ENCODE measurements at regions not wholly inside any gene's neighbourhood (a gene's known extent, or its start where the extent isn't known, plus 50 kb on each side); places are given as distances from the start of the nearest gene placed in this dataset.

DNA sequence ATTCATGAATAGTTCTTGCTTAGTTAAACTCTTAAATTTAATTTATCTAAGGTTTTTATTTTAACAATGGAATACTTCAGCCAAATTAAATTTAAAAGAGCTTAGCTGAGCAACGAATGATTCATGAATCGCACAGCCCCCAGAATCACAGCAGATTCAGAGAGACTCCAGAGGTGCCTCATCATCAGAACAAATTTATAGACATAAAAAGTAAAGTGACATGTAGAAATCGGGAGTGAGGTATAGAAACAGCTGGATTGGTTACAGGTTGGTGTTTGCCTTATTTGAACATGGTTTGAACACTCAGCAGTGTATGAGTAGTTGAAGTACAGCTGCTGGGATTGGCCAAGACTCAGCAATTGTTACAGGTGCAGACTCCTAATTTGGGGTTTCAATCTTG, 132.7 kb upstream of the MAP3K4 start:
- Mint-ChIP-seq H3K27me3 (no peaks in the 10 kb centered on the region), H3K9me3 (ENCODE audit: low read depth) (no peaks in the 10 kb centered on the region), H3K4me1 (ENCODE audit: low read depth) (no peaks in the 10 kb centered on the region), H3K27ac (no peak overlapping the region), H3K4me3 (ENCODE audit: low read depth) (no peak overlapping the region), H3K36me3 (ENCODE audit: insufficient read depth) (no peaks in the 10 kb centered on the region)
- DNase-seq (ENCODE audit: low spot score, unreplicated experiment): no peak
- no peak for TF ChIP-seq CTCF (IDR thresholded peaks at IDR 0.05; ENCODE audit: unreplicated experiment)

- H3K27me3 Mint-ChIP-seq: no peaks in the 10 kb centered on the region
- DNase-seq (ENCODE audit: low spot score, unreplicated experiment): no peak
- H3K4me3 Mint-ChIP-seq (ENCODE audit: low read depth): no peak overlapping the region
- H3K9me3 Mint-ChIP-seq (ENCODE audit: low read depth): no peaks in the 10 kb centered on the region
- H3K4me1 Mint-ChIP-seq (ENCODE audit: low read depth): no peaks in the 10 kb centered on the region
- no peaks in the 10 kb centered on the region for H3K36me3 Mint-ChIP-seq (ENCODE audit: insufficient read depth)
- TF ChIP-seq CTCF (IDR thresholded peaks at IDR 0.05; ENCODE audit: unreplicated experiment): no peak
- H3K27ac Mint-ChIP-seq: no peak overlapping the region
Observed at GRCh38 chr6:160859822-160860221, 131.7 kb upstream of the MAP3K4 start.

GRCh38 chr6:160861824-160862223, 129.7 kb upstream of the MAP3K4 start:
- Mint-ChIP-seq H3K4me3 (ENCODE audit: low read depth) (no peak overlapping the region), H3K27ac (no peak overlapping the region), H3K4me1 (ENCODE audit: low read depth) (no peaks in the 10 kb centered on the region), H3K36me3 (ENCODE audit: insufficient read depth) (no peaks in the 10 kb centered on the region), H3K9me3 (ENCODE audit: low read depth) (no peaks in the 10 kb centered on the region), H3K27me3 (no peaks in the 10 kb centered on the region)
- DNase-seq (ENCODE audit: low spot score, unreplicated experiment): no peak
- TF ChIP-seq CTCF (IDR thresholded peaks at IDR 0.05; ENCODE audit: unreplicated experiment): no peak

GRCh38 chr6:160863782-160864181, 127.8 kb upstream of the MAP3K4 start:
- no peak for DNase-seq (ENCODE audit: low spot score, unreplicated experiment)
- Mint-ChIP-seq H3K27me3 (no peaks in the 10 kb centered on the region), H3K4me1 (ENCODE audit: low read depth) (no peaks in the 10 kb centered on the region), H3K36me3 (ENCODE audit: insufficient read depth) (no peaks in the 10 kb centered on the region), H3K9me3 (ENCODE audit: low read depth) (peaks cover 6% of the 10 kb centered on the region), H3K4me3 (ENCODE audit: low read depth) (no peak overlapping the region), H3K27ac (no peak overlapping the region)
- no peak for TF ChIP-seq CTCF (IDR thresholded peaks at IDR 0.05; ENCODE audit: unreplicated experiment)

DNA sequence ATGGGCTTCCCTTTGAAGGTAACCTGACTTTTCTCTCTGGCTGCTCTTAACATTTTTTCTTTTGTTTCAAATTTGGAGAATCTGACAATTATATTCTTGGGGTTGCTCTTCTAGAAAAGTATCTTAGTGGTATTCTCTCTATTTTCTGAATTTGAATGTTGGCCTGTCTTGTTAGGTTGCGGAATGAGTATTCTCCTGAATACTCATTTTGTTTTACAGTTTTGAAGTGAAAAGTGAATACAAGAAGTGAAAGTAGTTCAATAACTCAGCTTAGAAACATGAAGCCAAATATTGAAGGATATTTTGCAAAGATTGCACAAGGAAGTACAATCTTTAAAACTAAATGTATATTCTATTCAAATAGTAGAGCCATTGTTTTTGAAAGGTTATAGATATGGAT, 120.2 kb upstream of the MAP3K4 start:
- no peak overlapping the region for H3K27ac Mint-ChIP-seq
- H3K27me3 Mint-ChIP-seq: no peaks in the 10 kb centered on the region
- H3K4me1 Mint-ChIP-seq (ENCODE audit: low read depth): peaks cover 5% of the 10 kb centered on the region
- H3K9me3 Mint-ChIP-seq (ENCODE audit: low read depth): peaks cover 14% of the 10 kb centered on the region
- no peaks in the 10 kb centered on the region for H3K36me3 Mint-ChIP-seq (ENCODE audit: insufficient read depth)
- no peak for TF ChIP-seq CTCF (IDR thresholded peaks at IDR 0.05; ENCODE audit: unreplicated experiment)
- DNase-seq (ENCODE audit: low spot score, unreplicated experiment): no peak
- no peak overlapping the region for H3K4me3 Mint-ChIP-seq (ENCODE audit: low read depth)
